ENCODE measurements at regions not wholly inside any gene's neighbourhood (a gene's known extent, or its start where the extent isn't known, plus 50 kb on each side); places are given as distances from the start of the nearest gene placed in this dataset.

DNA sequence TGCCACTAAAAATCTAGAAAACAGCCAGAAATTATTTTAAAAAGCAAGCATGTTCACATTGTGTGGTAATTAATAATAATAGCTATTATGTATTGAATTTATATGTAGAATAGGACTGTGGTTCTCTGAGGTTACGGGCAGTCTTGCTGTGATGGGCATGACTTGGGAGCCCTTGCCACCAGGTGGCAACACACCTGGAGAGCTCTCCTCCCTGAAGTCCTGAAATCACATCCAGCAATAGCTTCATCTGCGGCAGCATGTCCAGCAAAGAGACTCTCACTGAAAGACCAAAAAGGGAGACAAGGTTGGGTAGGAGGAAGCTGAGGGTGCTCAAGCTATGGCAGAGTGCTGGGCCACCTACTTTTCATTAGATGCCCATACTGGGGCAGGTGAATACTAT, 206.8 kb upstream of the IL12A start:
- H3K4me3 ChIP-seq (ENCODE audit: control insufficient read depth, low read depth, low read length), result no peak overlapping the region
- TF ChIP-seq, protein P1, sequence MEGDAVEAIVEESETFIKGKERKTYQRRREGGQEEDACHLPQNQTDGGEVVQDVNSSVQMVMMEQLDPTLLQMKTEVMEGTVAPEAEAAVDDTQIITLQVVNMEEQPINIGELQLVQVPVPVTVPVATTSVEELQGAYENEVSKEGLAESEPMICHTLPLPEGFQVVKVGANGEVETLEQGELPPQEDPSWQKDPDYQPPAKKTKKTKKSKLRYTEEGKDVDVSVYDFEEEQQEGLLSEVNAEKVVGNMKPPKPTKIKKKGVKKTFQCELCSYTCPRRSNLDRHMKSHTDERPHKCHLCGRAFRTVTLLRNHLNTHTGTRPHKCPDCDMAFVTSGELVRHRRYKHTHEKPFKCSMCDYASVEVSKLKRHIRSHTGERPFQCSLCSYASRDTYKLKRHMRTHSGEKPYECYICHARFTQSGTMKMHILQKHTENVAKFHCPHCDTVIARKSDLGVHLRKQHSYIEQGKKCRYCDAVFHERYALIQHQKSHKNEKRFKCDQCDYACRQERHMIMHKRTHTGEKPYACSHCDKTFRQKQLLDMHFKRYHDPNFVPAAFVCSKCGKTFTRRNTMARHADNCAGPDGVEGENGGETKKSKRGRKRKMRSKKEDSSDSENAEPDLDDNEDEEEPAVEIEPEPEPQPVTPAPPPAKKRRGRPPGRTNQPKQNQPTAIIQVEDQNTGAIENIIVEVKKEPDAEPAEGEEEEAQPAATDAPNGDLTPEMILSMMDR (IDR thresholded peaks at IDR 0.05; ENCODE audit: control insufficient read depth, insufficient read depth, low read depth, low read length, missing control alignments), result no peak
- no peak for DNase-seq (ENCODE audit: low read depth)

DNA sequence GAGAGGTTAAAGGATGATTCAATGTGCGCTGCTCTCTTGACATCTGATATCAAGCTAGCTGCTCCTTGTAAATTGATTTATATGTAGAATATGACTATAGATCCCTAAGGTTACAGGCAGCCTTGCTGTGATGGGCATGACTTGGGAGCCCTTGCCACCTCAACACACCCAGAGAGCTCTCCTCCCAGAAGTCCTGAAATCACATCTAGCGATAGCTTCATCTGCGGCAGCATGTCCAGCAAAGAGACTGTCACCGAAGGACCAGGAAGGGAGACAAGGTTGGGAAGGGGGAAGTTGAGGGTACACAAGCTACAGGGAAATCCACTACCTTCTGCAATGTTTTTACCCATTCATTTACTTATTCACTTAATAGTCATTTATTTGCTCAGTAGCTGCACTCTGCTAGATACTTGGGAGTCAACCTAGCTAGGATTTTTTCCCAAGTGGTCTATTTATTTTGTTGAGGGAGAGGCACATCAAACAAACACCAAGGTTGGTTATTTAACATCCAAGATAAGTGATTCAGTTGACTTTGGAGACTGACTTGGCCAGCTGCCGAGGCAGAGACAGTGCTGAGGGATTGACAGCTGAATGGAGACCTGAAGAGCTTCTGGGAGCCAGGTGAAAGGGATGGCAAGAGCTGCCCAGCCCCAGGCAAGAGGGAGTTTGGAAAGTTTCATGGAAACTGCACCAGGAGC, 205.8 kb upstream of the IL12A start:
- TF ChIP-seq, protein P1 (IDR thresholded peaks at IDR 0.05; ENCODE audit: control insufficient read depth, insufficient read depth, low read depth, low read length, missing control alignments), result no peak
- no peak for DNase-seq (ENCODE audit: low read depth)
- no peak overlapping the region for H3K4me3 ChIP-seq (ENCODE audit: control insufficient read depth, low read depth, low read length)

DNA sequence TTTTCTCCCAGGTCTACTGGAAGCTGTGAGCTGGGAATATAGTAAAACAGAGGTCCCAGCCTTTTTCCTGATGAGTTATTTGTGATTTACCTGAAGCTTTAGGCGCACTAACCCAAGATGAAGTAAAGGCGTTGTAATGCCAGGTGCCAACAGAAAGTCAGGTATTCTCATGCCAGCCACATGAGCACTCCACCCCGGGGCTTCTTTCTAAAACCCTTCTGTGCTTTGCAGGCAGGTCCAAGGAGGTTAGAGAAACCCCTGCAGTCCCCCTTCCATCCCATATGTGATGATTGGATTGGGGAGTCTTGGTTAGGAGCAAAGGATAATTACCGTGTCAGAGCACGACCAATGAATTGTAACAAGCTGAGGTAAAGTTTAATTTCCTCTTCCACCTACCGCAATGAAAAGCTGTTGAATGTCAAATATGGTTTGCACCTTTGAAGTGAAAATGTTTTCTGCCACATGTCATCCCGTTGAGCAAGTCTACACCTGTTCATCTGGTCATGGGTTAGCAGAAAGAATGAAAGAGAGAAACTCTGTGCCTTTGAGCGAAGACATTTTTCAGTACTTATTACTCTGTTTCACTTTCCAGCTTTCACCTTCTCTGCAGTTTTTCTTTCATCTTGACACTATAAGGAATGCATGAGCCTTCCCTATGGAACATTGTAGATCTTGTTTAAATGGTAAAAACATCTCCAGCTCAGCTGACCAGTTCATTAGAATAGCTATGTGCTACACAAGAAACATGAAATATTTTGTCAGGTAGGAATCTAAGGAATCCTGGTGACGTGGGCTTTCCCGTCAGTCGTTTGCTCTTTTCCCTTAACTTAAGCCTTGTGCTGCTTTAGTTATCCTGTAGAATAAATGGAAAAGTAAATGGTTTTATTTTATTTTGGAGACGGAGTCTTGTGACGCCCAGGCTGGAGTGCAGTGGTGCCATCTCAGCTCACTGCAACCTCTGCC, 204.6 kb upstream of the IL12A start:
- no peak for DNase-seq (ENCODE audit: low read depth)
- no peak overlapping the region for H3K4me3 ChIP-seq (ENCODE audit: control insufficient read depth, low read depth, low read length)
- TF ChIP-seq, protein P1 (IDR thresholded peaks at IDR 0.05; ENCODE audit: control insufficient read depth, insufficient read depth, low read depth, low read length, missing control alignments), result no peak

DNA sequence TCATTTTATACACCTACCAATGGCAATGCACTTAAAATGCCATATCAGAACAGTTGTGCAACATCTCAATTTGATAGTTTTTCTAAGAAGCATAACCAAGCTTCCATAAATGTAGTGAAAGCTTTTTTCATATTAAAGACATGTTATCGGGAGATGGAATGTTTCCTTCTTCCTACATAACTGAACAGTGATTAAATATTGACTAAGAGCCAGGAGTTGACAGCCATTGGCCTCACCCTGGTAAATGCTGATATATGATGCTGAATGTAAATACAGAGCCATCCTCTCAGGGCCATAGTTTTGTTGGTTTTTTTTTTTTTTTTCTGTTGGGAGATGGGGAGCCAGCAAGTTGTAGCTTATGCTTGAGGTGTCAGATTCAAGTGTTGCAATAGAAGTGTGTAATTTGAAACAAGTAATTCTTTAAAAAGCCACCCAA, 203.3 kb upstream of the IL12A start:
- no peak overlapping the region for H3K4me3 ChIP-seq (ENCODE audit: control insufficient read depth, low read depth, low read length)
- no peak for DNase-seq (ENCODE audit: low read depth)
- TF ChIP-seq, protein P1 (IDR thresholded peaks at IDR 0.05; ENCODE audit: control insufficient read depth, insufficient read depth, low read depth, low read length, missing control alignments), result no peak

DNA sequence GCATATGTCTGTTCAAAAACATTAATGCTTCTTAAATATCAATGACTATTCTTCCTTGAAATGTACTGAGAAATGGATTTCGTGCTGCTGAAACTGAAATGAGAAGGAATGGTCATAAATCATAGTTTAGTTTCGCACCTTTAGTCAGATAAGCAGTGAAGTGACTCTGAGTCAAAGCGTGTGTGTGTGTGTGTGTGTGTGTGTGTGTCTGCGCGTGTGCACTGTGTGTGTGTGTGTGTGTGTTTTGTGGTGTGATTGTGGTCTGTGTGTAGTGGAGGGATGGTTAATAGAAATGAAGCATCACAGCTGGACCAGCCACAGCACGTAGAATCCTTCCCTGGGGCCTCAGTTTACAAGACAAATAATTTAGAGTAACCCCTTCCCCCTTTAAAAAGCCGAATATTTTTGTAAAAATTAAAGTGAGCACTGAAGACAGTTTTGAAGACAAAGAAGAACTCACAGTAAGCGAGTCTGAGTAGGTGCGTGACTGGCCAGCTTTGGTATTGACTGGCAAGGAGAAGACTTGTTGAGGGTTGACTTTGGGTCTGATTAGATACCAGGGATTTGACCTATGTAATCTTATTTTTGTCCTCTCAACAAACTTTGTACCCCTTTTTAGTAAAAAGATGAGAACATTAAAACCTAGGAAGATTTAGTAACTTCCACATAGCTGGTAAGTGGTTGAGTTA, 202.0 kb upstream of the IL12A start:
- DNase-seq (ENCODE audit: low read depth), result no peak
- H3K4me3 ChIP-seq (ENCODE audit: control insufficient read depth, low read depth, low read length), result no peak overlapping the region
- TF ChIP-seq, protein P1 (IDR thresholded peaks at IDR 0.05; ENCODE audit: control insufficient read depth, insufficient read depth, low read depth, low read length, missing control alignments), result no peak

DNA sequence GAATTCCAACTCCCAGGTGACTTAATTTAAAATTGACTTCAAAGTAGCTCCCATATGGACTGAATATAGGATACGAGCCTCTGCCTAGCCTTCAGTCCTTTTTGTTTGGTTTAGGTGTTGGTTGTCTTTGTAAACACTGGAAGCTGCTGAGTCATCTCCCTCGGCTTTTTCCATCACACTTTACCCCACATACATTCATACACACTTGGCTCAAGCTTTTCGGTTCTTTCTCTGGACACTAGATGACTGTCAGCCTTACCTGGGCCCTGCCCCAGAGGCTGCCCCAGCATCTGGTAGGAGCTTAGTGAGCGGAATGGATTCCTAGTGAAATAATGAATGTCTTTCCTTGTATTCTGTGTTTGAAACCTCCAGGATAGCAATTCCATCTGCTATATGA, 201.5 kb upstream of the IL12A start:
- DNase-seq (ENCODE audit: low read depth), result peak; percentile 34
- TF ChIP-seq, protein P1 (IDR thresholded peaks at IDR 0.05; ENCODE audit: control insufficient read depth, insufficient read depth, low read depth, low read length, missing control alignments), result no peak
- no peak overlapping the region for H3K4me3 ChIP-seq (ENCODE audit: control insufficient read depth, low read depth, low read length)
